NB4 (cell line): ENCODE measurements at regions not wholly inside any gene's neighbourhood (a gene's known extent, or its start where the extent isn't known, plus 50 kb on each side); places are given as distances from the start of the nearest gene placed in this dataset.

Source experiments
- CTCF ChIP-seq: IDR thresholded peaks from one replicate; pipeline ENCODE4 v1.5.1; 2012; ENCODE audit warnings: low read depth, low read length
- POLR2A ChIP-seq: IDR thresholded peaks from 2 replicates; pipeline ENCODE4 v1.6.1; 2011; ENCODE audit warnings: mild to moderate bottlenecking; ENCODE audit not compliant: insufficient read length; ENCODE audit errors: extremely low read depth
- TF ChIP-seq, protein P1 (sequence below): IDR thresholded peaks from 2 replicates; pipeline ENCODE4 v1.6.1; 2011; ENCODE audit warnings: low read depth, low read length

DNA sequence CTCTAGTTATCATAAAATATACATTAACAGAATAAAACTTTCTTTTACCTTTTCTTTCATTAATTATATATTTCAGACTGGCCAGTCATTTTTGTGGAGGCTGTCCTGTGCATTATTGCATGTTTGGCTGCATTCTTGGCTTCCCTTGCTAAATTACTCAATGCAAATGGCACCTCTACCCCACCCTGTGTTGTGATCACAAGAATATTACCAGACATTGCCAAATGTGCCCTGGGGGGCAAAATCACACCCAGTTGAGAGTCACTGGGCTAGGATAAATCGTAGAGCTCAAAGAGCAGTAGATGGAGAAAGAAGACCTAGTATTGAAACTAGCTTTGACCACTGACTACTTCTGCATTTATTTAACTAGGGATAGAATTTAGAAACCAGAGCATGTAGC lies 1257.8 kb upstream of the TENM4 start:
- TF ChIP-seq POLR2A = no peak
- no peak for TF ChIP-seq CTCF
- TF ChIP-seq, protein P1, sequence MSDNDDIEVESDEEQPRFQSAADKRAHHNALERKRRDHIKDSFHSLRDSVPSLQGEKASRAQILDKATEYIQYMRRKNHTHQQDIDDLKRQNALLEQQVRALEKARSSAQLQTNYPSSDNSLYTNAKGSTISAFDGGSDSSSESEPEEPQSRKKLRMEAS = no peak
